Retinal pigment epithelial cell (primary cell): ENCODE measurements at regions not wholly inside any gene's neighbourhood (a gene's known extent, or its start where the extent isn't known, plus 50 kb on each side); places are given as distances from the start of the nearest gene placed in this dataset.

ENCODE experiments used
- DNase-seq: peaks from one replicate; pipeline ENCODE4 v3.0.0-alpha.2; 2010; ENCODE audit warnings: low read depth
- H3K4me3 ChIP-seq: 2 replicates; pipeline ENCODE4 v1.5.1; 2011; ENCODE audit warnings: mild to moderate bottlenecking, low read length, control low read depth, moderate library complexity
- CTCF ChIP-seq: conservative IDR thresholded peaks from 2 replicates; pipeline ENCODE4 v1.5.1; 2011; ENCODE audit warnings: low read depth, low read length, control low read depth, inconsistent platforms

GRCh38 chr3:197356741-197357140 lies 58.3 kb upstream of the DLG1 start:
- no peak for TF ChIP-seq CTCF
- H3K4me3 ChIP-seq = no peak overlapping the region
- no peak for DNase-seq

DNA sequence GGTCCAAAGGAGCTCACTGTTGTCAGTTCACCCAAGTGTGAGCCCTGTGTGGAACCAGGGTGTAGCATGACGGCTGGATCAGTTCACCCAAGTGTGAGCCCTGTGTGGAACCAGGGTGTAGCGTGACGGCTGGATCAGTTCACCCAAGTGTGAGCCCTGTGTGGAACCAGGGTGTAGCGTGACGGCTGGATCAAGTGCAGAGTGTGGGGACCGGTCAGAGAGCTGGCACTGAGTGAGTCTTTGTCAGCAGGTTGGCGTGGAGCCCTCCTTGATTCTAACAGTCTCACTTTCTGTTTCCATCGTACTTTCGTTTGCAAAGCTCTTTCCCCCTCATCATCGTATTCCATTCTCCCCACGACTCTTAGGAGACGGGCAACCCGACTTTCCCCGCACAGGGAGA lies 57.9 kb upstream of the DLG1 start:
- no peak for TF ChIP-seq CTCF
- no peak overlapping the region for H3K4me3 ChIP-seq
- DNase-seq = no peak

DNA sequence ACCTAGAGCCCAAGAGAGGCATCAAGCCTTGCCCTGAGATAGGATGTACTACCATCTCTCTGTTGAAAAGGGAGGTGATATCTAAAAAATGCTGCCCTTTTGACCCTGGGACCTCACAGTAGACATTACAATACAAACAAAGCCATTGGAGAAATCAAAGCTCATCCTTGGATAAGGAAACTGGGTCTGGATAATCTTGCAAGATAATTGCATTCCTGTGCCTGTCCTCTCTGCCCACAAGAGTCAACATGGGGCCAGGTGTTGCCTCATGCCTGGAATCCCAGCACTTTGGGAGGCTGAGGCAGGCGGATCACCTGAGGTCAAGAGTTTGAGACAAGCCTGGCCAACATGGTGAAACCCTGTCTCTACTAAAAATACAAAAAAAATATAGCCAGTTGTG lies 57.3 kb upstream of the DLG1 start:
- no peak for DNase-seq
- TF ChIP-seq CTCF = no peak

GRCh38 chr3:197354568-197355001 lies 56.2 kb upstream of the DLG1 start:
- no peak for DNase-seq
- no peak overlapping the region for H3K4me3 ChIP-seq
- TF ChIP-seq CTCF = no peak

More for the DNA sequence above, 57.3 kb upstream of the DLG1 start:
- H3K4me3 ChIP-seq = no peak overlapping the region

DNA sequence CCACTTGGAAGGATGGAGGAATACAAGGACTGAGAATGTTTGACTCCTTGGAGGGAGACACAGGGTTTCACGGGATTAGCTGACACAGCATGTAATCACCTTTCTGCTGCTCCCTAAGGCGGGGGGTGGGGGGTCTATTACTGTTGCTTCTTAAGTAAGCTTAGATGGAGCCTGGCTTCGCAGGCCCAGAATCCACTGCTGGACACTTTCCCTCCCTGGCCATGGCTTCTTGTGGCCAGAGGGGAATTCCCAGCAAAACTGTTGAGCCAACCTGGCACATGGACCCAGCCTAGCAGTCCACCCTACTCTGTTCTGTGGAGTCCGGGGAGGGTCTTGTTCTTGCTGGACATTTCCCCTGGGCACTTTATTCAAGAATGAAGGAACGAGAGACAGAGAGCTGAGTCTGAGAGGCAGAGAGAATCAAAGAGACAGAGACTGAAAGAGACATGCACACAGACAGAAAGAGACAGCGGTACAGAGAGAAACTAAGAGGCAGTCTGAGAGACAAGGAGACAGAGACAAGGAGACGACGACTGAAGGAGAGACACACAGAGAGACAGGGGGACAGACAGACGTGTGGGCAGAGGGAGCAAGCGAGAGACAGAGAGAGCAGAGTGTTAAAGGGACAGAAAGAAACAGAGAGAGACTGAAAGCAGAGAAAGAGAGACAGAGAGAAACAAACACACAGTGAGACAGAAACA lies 55.6 kb upstream of the DLG1 start:
- peak; percentile 94 for DNase-seq
- no peak for TF ChIP-seq CTCF
- H3K4me3 ChIP-seq = no peak overlapping the region

GRCh38 chr3:197353001-197353866 lies 54.8 kb upstream of the DLG1 start:
- no peak for TF ChIP-seq CTCF
- no peak overlapping the region for H3K4me3 ChIP-seq
- no peak for DNase-seq
